ENCODE measurements at regions not wholly inside any gene's neighbourhood (a gene's known extent, or its start where the extent isn't known, plus 50 kb on each side); places are given as distances from the start of the nearest gene placed in this dataset.
"Not testable (repeated sequence)": the region's sequence is repeated elsewhere in the genome, so short reads cannot be mapped to it uniquely, and the experiment has no call there.

DNA sequence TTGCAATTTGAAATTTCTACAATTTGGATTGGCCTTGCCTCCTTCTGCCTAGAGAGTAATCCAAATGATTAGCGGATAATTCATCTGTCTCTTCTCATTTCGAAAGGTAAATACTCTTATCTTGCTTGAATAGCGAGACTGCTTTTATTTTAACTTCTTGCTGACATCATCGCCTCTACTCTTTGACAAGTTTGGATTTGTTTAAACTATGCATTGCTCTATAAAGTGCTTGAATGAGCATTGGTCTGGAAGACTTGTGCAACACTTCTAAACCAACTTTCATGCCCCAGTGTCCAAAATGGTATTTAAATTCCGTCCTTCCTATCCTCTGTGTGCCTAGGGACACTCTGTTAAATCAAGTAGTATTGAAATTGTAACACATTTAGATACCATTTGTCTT lies 384.1 kb upstream of the SLC35B3 start:
- TF ChIP-seq, protein P1, sequence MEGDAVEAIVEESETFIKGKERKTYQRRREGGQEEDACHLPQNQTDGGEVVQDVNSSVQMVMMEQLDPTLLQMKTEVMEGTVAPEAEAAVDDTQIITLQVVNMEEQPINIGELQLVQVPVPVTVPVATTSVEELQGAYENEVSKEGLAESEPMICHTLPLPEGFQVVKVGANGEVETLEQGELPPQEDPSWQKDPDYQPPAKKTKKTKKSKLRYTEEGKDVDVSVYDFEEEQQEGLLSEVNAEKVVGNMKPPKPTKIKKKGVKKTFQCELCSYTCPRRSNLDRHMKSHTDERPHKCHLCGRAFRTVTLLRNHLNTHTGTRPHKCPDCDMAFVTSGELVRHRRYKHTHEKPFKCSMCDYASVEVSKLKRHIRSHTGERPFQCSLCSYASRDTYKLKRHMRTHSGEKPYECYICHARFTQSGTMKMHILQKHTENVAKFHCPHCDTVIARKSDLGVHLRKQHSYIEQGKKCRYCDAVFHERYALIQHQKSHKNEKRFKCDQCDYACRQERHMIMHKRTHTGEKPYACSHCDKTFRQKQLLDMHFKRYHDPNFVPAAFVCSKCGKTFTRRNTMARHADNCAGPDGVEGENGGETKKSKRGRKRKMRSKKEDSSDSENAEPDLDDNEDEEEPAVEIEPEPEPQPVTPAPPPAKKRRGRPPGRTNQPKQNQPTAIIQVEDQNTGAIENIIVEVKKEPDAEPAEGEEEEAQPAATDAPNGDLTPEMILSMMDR (IDR thresholded peaks at IDR 0.05), result no peak
- Mint-ChIP-seq H3K27ac (no peak overlapping the region), H3K27me3 (ENCODE audit: insufficient read depth) (no peaks in the 10 kb centered on the region; the same call in 1 of the 2 replicates), H3K36me3 (ENCODE audit: low read depth) (no peaks in the 10 kb centered on the region), H3K4me3 (no peak overlapping the region), H3K4me1 (ENCODE audit: low read depth) (no peaks in the 10 kb centered on the region), H3K9me3 (peaks cover 17% of the 10 kb centered on the region)
- no peak for DNase-seq

DNA sequence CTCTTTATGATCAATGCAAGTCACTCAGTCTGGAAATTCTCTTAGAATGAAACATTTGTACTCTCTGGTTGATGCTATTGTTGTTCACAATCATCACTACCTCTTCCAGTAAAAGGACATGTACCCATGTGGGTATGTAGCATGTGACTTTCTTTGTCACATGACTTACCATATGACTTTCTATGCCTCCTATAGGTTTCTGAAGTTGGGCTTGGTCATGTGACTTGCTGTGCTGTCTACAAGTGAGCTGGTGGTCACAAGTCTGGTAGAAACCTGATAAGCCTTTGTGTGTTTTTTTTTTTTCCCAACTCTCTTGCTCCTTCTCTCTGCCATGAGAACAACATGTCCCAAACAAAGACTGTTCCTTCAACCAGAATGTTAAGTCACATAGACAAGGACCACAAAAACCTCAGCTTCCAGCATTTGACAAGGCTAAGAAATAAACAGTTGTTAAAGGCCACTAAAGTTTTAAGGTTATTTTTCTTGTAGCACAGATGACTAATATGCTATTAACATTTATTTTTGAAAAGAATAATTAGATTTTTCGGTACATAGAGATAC lies 379.2 kb upstream of the SLC35B3 start:
- Mint-ChIP-seq H3K27ac (no peak overlapping the region), H3K9me3 (peaks cover 28% of the 10 kb centered on the region), H3K4me3 (no peak overlapping the region), H3K27me3 (ENCODE audit: insufficient read depth) (no peaks in the 10 kb centered on the region; the same call in 1 of the 2 replicates), H3K4me1 (ENCODE audit: low read depth) (no peaks in the 10 kb centered on the region), H3K36me3 (ENCODE audit: low read depth) (no peaks in the 10 kb centered on the region)
- DNase-seq, result no peak
- TF ChIP-seq, protein P1 (IDR thresholded peaks at IDR 0.05), result no peak

DNA sequence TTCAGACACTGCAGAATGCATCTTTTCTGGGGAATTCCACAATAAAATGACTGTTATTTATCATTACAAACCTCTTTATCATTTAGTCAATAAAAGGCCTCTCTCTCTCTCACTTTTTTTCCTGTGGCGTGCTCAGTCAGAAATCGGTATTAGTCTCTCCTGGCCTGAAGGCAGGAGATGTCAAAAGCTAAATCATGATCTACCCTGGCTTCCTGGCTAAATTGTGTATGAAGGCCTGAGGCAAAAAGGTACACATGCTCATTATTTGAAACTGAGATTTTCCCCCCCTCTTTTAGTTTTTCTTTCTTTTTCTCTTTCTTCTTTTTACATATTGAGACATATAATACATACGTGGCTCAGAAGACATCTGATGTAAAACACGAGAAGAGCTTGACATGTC lies 375.0 kb upstream of the SLC35B3 start:
- peaks cover 44% of the 10 kb centered on the region for H3K9me3 Mint-ChIP-seq
- no peak for DNase-seq
- H3K27me3 Mint-ChIP-seq (ENCODE audit: insufficient read depth), result no peaks in the 10 kb centered on the region
- TF ChIP-seq, protein P1 (IDR thresholded peaks at IDR 0.05), result no peak
- no peak overlapping the region for H3K27ac Mint-ChIP-seq
- no peak overlapping the region for H3K4me3 Mint-ChIP-seq
- H3K36me3 Mint-ChIP-seq (ENCODE audit: low read depth), result no peaks in the 10 kb centered on the region
- no peaks in the 10 kb centered on the region for H3K4me1 Mint-ChIP-seq (ENCODE audit: low read depth)

DNA sequence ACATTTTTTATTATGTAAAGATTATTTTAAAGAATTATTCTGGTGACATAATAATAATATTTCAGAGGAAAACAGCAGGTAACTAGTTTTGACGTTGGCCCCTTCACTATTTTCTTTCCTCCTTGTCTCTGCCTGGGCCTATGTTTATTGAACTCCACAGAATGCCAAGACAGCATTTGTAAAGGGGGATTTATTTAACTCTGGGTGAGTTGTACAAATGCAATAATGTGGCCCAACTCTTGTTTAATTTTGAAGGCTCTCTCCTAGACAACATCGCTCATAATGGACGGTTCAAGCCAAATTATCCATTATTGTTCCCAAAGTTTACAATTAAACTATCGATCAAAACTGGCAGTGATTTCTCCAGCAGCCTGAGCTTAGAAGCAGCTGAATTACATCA lies 374.3 kb upstream of the SLC35B3 start:
- no peak overlapping the region for H3K4me3 Mint-ChIP-seq
- no peak overlapping the region for H3K27ac Mint-ChIP-seq
- no peak for DNase-seq
- H3K9me3 Mint-ChIP-seq, result peaks cover 44% of the 10 kb centered on the region
- H3K27me3 Mint-ChIP-seq (ENCODE audit: insufficient read depth), result no peaks in the 10 kb centered on the region
- no peaks in the 10 kb centered on the region for H3K36me3 Mint-ChIP-seq (ENCODE audit: low read depth)
- TF ChIP-seq, protein P1 (IDR thresholded peaks at IDR 0.05), result no peak
- H3K4me1 Mint-ChIP-seq (ENCODE audit: low read depth), result no peaks in the 10 kb centered on the region

DNA sequence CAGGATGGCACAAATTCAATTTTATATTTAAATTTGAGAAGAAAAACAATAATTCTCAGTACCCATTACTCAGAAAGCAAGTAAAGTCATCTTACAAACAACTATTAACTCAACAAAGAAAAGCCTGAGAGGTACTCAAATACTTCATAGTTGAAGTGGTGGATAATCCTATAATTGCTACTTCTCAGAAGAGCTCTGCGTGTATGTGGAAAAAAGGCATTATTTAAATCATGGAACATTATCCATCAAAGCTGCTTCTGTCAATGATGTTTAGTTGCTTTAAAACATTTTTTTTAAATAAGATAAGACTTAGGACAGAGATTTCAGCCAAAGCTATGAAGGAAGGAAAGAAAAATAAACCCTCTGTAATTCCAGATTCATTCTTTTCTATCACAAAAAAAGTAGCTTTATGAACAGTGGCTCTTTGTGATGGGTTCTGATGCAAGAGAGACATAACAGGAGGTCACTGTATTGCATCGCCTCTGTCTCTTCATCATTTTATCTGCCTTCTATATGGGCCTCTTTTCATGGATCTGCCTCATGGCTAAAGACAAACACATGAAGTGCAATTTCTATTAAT lies 367.9 kb upstream of the SLC35B3 start:
- H3K9me3 Mint-ChIP-seq, result peaks cover 36% of the 10 kb centered on the region
- H3K4me3 Mint-ChIP-seq, result no peak overlapping the region
- H3K4me1 Mint-ChIP-seq (ENCODE audit: low read depth), result no peaks in the 10 kb centered on the region
- no peak for DNase-seq
- H3K27me3 Mint-ChIP-seq (ENCODE audit: insufficient read depth), result no peaks in the 10 kb centered on the region
- TF ChIP-seq, protein P1 (IDR thresholded peaks at IDR 0.05), result no peak
- H3K27ac Mint-ChIP-seq, result no peak overlapping the region
- H3K36me3 Mint-ChIP-seq (ENCODE audit: low read depth), result no peaks in the 10 kb centered on the region

DNA sequence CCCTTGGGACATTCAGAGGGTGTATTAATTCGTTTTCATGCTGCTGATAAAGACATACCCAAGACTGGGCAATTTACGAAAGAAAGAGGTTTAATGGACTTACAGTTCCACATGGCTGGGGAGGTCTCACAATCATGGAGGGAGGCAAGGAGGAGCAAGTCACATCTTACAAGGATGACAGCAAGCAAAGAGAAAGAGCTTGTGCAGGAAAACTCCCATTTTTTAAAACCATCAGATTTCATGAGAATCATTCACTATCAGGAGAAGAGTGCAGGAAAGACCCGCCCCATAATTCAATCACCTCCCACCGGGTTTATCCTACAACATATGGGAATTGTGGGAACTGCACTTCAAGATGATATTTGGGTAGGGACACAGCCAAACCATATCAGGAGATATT lies 367.1 kb upstream of the SLC35B3 start:
- H3K36me3 Mint-ChIP-seq (ENCODE audit: low read depth); H3K4me1 Mint-ChIP-seq (ENCODE audit: low read depth); H3K27ac Mint-ChIP-seq; H3K4me3 Mint-ChIP-seq; H3K27me3 Mint-ChIP-seq (ENCODE audit: insufficient read depth); DNase-seq: not testable (repeated sequence)
- peaks cover 31% of the 10 kb centered on the region for H3K9me3 Mint-ChIP-seq

All from HFFc6 (cell line).